GM19455 (cell line): ENCODE measurements at regions not wholly inside any gene's neighbourhood (a gene's known extent, or its start where the extent isn't known, plus 50 kb on each side); places are given as distances from the start of the nearest gene placed in this dataset.

Experiments
- ATAC-seq: cut with Tn5 transposase; IDR thresholded peaks from one replicate; pipeline ENCODE4 v1.9.1; 2021; ENCODE audit not compliant: unreplicated experiment

DNA sequence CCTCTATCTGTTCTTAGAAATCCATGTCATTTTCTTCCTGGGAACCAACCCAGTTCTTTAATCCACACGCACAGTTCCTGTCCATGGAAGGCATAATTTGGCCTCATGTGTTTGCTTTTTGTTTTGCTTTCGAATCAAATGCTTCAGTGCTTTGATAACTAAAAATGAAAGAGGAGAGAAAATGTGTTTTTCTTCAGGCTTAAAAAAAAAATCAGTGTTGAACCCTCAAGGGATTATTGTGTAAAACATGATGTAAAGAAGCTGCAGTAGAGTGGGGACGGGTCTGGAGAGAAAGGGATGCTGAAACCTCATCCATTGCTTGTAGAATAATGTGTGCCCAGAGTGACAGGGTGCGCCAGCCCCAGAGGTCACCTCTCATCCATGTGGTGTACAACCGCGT lies 197.5 kb upstream of the JARID2 start:
- ATAC-seq: no peak

DNA sequence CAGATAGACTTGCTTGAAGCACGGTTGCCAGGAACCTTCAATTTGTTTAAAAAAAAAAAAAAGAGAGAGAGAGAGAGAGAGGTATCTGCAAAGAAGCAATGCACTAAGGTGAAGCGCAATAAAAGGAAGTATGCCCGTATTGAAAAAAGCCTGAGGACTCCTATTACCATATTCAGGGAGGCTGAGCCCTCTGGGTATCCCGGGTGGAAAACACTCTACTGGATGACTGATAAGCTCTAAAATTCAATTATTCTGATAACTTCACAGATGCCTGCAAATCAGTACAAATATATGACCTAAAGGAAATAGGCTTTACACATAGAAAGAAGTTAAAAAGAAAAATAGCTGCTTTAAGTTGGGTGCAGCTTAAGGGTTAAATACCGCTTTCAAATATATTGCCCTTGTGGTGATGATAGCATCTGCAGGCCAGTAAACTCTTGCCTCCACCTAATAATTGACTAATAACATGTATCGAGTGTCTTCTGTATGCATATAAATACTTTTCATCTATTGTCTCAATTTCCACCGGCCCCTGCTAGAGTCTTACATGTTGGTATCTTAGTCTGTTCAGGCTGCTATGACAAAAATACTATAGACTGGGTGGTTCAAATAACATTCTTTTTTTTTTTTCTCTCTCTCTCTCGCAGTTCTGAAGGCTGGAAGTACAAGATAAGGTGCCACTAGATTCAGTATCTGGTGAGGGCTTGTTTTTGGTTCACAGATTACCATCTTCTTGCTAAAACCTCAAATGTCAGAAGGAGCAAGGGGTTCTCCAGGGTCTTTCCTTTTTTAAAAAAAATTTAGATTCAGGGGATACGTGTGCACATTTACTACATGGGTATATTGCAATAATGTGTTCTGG lies 187.4 kb upstream of the JARID2 start:
- ATAC-seq: no peak

DNA sequence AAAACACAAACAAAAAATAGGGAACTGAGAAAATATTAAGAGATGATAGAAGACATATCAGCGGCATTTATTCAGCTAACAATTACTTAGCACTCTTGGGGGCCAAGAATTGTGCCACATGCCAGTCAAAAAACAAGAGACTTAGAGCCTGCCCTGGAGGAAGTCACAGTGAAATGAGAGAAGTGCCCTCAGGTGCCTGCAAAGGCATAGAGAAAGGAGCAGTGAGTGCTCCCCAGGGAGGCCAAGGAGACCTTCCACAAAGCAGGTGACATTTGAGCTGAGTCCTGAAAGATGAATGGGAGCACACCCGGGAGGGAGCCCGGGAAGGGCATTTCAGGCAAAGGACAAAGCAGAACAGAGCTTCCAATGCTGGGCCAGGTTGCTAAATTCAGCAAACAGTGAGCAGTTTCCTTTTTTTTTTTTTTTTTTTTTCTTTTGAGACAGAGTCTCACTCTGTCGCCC lies 184.7 kb upstream of the JARID2 start:
- no peak for ATAC-seq

DNA sequence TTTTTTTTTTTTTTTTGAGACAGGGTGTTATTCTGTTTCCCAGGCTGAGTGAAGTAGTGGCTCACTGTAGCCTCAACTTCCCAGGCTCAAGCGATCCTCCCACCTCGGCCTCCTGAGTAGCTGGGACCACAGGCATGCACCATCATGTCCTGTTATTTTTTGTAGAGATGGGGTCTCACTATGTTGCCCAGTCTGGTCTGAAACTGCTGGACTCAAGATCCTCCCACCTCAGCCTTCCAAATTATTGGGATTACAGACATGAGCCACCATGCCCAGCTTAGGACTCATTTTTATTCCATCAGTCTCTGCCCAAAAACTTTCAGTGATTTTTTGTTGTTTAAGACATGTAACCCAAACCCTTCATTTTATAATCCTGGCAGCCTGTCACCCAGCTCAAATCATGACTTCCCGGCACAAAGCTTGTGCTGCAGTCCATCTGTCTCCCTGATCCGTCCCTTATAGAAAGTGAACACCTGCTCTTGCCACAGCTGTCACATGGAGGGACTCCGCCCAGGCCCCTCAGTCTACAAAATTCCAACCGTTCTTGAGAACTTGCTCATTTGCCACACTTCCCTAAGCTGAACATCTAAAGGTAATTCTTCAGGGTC lies 183.9 kb upstream of the JARID2 start:
- no peak for ATAC-seq

DNA sequence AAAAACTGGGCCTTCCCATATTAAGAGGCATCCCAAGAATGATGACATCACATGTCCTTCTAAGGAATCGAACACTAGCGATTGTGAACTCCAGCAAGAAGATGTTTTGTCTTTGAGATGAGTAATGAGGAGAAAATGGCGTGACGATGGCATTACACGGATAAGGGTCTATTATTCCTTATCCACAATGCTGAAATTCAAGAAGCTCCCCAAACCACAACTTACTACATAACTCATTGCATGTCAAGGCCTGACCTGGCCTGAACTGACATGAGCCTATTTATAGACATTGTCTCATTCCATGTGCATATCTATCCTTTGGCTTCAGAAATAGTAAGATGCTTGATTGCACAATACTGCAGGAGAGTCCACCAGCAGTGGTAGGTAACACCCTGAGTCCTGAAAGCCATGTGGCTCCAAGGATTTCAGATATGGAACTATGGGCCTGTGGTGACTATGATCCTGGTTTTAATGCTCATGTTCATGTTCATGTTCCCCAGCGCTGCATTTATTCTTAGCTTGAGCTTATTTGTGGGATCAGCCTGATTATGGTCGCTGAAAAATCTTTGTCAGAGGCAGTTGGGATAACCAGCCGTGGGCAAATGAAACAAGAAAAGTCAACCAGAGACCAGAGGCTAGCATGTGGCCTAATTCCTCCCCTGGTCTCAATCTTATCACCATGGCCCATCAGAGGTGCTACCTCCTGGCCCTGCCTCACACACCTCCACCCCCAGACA lies 183.2 kb upstream of the JARID2 start:
- no peak for ATAC-seq

DNA sequence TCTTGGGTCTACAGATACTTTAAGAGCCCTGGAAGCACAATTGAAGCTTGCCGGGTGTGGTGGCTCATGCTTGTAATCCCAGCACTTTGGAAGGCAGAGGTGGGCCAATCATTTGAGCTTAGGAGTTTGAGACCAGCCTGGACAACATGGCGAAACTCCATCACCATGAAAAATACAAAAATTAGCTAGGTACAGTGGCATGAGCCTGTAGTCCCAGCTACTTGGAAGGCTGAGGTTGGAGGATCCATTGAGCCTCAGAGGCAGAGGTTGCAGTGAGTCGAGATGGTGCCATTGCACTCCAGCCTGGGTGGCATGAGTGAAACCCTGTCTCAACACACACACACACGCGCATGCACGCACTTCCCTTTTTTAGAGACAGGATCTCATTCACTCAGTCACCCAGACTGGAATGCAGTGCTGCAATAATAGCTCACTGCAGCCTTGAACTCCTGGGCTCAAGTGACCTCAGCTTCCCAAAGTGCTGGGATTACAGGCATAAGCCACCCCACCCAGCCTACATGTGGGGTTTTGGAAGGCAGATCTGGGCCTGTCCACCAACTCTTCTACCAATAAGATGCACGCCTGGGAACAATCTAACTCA lies 182.5 kb upstream of the JARID2 start:
- no peak for ATAC-seq

DNA sequence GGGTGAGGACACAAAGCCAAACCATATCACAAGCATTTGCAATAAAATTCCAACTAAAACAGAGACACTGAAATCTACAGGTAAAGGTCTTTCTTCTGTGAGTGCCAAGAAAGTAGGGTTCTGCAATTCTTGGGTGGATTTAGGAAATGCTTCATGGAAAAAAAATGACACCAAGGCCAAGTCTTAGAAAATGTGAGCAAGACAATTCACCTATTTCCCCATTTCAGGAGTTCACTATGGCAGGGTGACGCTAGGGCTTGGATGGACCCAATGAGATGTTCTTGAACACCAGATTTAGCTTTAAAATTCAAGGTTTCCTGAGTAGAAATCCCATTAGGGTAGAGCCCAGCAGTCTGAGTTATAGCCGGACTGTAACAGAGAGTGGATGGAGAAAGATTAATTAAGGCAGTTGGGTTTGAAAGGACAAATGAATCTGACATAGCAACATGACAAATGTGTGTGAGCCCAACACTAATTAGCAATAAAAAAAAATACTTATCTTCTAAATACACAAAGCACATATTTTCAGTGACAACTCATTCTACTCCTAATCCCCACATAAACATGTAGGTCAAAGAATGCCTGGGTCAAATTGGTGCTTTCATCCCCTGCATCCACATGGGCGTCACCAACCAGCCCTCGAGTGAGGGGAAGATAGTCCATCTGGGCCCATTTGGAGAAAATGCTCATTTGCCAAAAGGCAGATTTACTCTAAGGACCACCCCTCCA lies 180.4 kb upstream of the JARID2 start:
- ATAC-seq: no peak

DNA sequence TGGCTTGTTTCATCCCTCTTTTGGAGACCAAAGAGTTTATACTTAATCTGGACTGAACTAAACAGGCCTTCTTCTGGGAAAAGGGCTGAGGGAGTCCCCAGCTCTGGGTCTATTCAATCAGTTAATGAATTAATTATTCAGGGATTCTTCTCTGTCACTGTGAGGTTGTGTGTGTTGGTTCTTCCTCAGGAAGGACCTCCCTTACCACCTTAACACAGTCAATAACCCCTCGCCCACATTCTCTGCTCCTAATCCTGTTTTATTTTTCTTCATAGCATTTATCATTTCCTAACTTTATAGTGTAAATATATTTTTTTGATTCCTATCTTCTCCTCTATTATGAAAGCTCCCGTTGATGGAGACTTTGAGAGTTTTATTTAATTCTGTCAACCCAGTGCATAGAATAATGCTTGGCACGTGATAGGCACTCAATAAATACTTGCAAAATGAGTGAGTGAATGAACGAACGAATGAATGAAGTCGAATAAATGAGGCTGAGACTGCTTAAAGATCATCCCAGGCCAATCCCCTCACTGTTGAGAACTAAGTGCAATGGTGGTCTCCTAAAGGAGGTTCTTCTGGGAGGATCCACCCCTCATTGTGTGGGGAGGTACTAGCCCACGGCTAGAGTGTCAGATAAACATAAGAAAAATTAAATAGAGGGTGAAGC lies 179.6 kb upstream of the JARID2 start:
- ATAC-seq: no peak

DNA sequence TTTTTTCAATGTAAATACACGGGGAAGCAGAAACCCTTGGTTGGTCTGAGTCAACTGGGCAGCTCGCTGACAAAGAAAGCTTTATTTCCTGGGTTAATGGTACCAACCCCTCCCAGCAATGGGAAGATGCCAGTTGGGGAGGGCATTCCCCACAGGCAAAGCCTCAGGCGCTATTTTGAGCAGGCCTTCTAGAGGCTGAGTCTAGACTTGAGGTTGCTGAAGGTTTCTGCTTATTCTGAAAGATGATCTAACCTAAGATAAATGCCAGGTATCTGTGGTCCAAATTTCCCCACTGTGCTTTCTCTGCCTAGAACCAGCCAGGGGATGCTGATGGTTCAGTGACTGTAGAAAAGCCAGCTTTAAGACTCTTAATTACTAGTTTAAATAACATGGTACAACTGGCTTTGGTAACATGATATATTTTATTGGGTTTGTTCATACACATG lies 172.5 kb upstream of the JARID2 start:
- ATAC-seq: no peak

DNA sequence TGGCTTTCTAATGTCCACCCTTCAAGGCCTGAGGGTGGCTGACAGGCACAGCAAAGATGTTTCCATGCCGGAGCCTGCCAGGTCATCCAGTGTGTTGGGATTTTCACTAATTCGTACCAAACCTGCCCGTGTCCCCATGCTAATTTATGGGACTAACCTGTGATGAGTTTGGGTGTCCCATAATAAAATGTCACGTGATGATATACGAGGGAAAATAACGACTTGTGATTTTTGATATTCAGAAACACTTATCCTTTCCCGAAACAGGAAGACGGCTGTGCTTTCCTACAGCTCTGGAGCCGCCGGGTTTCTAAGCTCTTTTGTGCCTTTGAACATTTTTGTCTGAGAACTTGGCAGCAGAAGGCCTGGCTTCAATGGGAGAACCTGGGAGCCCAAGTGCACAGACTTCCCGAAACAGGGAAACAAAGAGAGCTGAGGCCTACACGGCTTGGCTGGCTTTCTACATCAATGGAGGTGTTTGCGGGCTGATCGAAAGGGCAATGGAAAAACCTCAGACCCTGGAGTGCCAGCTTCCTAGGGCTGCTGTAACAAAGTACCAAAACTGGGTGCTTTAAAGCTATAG lies 171.9 kb upstream of the JARID2 start:
- no peak for ATAC-seq

DNA sequence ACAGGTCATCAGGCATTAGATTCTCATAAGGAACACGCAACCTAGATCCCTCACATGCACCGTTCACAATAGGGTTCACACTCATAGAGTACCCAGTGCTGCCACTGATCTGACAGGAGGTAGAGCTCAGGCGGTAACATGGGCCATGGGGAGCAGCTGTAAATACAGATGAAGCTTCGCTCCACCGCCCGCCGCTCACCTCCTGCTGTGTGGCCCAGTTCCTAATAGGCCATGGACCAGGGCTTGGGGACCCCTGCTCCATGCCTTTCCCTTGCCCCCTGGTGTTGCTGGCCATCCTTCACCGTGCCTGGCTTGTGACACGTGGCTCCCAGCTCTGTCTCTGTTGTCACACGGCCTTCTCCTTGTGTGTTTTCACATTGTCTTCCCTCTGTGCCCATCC lies 171.1 kb upstream of the JARID2 start:
- ATAC-seq: no peak

DNA sequence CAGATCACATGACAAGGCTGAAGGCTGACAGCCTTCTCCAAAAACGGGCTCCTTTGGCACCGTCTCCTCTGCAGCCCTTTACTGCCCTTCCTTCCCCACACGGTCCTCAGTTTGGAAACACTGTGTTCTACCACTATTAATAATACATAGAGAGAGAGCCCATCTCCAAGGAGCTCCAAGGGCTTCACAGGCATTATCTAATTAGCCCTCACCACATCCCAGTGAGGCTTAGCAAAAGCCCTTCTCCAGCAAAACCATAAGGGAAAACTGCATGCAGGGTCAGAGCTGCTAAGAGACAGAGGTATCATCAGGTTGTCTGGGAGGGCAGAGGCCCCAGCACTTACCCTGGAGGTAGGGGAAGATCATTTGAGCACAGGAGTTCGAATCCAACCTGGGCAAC lies 169.3 kb upstream of the JARID2 start:
- ATAC-seq: no peak

DNA sequence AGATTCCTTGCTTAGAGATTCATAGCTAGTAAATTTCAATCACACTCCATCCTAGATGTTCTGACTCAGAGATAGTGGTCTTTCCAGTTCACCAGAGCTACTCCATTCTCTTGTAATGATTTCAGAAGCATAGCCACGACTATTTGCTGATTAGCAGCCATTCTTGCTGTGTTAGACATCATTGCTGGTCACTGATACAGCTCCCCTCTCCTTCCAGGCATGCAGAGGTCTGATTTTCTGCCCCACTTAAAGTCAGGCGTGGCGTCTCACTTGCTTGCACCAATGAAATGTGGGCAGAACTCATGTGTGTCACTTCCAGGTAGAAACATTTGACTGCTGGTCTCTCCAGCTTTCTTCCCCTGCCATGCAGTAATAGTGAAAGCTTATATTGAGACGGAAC lies 168.9 kb upstream of the JARID2 start:
- no peak for ATAC-seq

DNA sequence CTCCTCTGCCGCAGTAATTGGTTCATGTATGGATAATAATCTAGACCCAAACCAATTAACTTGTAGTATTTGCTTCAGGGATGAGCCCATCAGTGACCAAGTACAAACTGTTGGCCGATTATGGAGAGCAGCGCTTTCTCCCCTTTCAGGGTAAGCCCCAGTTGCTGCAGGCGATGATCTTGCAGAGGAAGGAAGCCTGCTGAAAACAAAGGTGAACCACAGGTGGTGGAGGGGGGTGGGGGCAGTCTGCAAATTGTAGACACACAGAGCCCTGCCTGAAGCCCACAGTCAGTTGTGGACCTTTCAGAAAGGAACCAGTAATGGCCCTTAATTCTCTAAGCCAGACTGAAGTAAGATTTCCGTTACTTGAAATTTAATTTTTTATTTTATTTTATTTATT lies 167.9 kb upstream of the JARID2 start:
- ATAC-seq: no peak

DNA sequence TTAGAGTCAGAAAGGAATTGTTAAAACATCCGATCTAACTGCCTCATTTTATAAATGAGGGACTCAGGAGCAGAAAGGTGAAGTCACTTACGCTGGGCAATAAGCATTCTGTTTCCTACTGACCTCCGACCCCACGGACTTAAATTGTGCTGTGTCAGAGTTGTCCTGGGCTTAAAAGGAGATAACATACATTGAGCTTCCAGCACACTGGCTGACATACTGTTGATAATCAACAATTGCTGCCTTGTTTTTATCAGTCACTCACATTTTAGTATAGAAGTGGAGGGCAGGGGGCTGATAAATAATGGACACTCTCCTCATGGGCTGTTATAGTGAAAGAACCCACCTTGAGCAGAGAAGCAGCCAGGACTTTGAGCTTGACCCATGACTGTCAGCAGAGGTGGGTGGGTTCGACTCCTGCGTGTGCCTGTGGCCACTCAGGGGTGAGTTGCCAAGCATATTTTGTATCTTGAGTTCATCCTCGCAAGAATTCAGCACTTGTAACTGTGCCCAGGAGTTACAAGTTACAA lies 166.5 kb upstream of the JARID2 start:
- ATAC-seq: no peak

DNA sequence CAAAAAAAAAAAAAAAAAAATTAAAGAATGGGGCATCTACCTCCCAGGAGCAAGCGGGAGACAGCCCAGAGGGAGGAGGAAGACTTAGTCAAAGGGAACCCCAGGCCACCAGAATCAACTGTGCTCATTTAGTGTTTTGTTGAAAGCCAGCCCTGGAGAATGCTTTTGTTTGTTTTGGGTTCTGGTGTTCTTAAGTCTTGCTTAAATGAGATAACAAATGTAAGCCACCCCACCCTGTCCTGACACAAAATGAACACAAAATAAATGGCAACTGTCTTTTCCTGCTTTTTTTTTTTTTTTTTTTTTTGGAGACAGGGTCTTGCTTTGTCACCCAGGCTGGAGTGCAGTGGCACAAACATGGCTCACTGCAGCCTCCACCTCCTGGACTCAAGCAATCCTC lies 165.0 kb upstream of the JARID2 start:
- ATAC-seq: no peak

DNA sequence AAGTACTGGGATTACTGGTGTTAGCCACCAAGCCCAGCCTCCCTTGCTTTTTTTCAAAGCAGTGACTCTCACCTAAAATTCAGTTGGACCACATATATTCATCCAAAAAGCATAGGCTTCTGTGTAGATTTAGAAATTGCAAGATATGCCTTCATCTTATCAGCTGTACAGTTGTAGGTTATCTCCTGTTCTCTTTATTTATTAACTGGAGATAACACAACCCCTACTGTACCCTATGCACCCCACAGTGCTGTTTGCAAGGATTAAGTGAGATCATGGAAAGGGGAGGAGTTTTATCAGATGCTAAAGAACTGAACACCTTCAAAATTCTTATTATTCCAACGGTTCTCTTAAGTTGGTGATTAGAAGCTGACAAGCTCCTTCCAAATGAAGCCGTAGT lies 164.4 kb upstream of the JARID2 start:
- ATAC-seq: no peak

DNA sequence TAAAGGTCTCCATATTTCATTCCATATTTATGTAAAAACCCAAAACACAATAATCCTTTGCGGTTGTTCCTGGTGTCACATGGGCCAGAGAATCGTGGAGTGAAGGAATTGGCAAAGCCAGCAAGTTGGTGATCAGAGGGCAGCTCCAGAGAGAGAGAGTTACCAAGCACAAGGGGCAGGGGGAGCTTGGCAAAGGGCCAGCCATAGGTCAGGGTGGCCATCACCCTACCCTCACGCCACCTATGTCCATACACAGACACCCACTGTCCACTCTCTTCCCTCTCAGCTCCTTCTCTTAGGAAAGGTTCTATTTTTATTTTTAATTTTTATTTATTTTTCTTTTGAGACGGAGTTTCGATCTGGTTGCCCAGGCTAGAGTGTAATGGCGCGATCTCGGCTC lies 163.2 kb upstream of the JARID2 start:
- no peak for ATAC-seq

DNA sequence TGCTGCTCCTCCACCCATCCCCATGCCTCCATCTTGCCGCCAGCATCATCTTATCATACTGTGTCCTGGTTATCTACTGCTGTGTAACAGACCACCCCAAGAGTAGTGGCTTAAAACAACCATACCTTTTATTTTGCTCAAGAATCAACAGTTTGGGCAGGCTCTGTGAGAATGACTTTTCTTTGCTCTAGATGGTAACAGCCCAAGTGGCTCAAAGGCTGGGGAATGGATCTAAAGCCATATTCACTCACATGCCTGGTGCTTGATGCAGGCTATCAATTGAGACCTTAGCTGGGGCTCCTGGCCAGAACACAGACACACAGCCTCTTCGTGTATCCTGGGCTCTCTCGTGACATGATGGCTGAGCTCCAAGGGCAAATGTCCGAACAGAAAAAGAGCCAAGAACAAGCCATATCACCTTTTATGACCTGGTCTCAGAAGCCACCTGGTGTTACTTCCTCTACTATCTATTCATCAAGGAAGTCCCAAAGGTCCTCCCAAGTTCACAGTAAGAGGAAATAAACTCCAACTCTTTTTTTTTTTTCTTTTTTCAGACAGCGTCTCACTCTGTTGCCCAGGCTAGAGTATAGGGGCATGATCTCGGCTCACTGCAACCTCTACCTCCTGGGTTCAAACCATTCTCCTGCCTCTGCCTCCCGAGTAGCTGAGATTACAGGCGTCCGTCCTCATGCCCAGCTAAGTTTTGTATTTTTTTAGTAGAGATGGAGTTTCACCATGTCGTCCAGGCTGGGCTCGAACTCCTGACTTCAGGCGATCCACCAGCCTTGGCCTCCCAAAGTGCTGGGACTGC lies 159.3 kb upstream of the JARID2 start:
- ATAC-seq: no peak
